WTC11 (cell line): ENCODE measurements at regions not wholly inside any gene's neighbourhood (a gene's known extent, or its start where the extent isn't known, plus 50 kb on each side); places are given as distances from the start of the nearest gene placed in this dataset.

Experiments
- ATAC-seq: fragments of 200-7000 bp; cut with Tn5 transposase; 2 replicates; pipeline ENCODE4 v1.10.0; 2021; ENCODE audit warnings: mild to moderate bottlenecking, moderate library complexity
- CTCF ChIA-PET: fragments of 300-600 bp; sonication (Branson Sonifier 250); formaldehyde crosslinking; loops from one replicate; lab custom pipeline; 2021; ENCODE audit warnings: antibody characterized with exemption; lab: Charles Lee
- POLR2A ChIA-PET: fragments of 350-600 bp; sonication (Branson Sonifier 250); formaldehyde crosslinking; loops from one replicate; lab custom pipeline; 2021; ENCODE audit warnings: antibody characterized with exemption; lab: Charles Lee
- DNase-seq: peaks from one replicate; pipeline ENCODE4 v3.0.0; 2021; ENCODE audit warnings: low spot score
- H3K27ac Mint-ChIP-seq: 2 replicates; pipeline ENCODE4 v1.8.0; 2021; ENCODE audit warnings: mixed read lengths
- H3K27me3 Mint-ChIP-seq: 2 replicates; pipeline ENCODE4 v1.8.0; 2021; ENCODE audit warnings: low read depth, mild to moderate bottlenecking, moderate library complexity, mixed read lengths
- H3K36me3 Mint-ChIP-seq: 2 replicates; pipeline ENCODE4 v1.8.0; 2021; ENCODE audit warnings: mixed read lengths
- H3K4me1 Mint-ChIP-seq: 2 replicates; pipeline ENCODE4 v1.8.0; 2022; ENCODE audit warnings: mixed read lengths
- H3K4me3 Mint-ChIP-seq: 2 replicates; pipeline ENCODE4 v1.8.0; 2021; ENCODE audit warnings: mild to moderate bottlenecking, moderate library complexity, mixed read lengths
- H3K9me3 Mint-ChIP-seq: 2 replicates; pipeline ENCODE4 v1.8.0; 2021; ENCODE audit warnings: mixed read lengths
- CBFB ChIP-seq: sonication (generic); formaldehyde crosslinking; IDR thresholded peaks from 2 replicates; pipeline ENCODE4 v1.8.1; 2022; ENCODE audit warnings: mild to moderate bottlenecking, low read depth, missing genetic modification reagents
- IRF2 ChIP-seq: sonication (generic); formaldehyde crosslinking; IDR thresholded peaks from 2 replicates; pipeline ENCODE4 v1.8.0; 2022; ENCODE audit warnings: low read depth, missing genetic modification reagents, borderline replicate concordance
- MXD4 ChIP-seq: fragments of 250-450 bp; sonication (Bioruptor Pico); IDR thresholded peaks from 2 replicates; pipeline ENCODE4 v1.8.0; 2021; ENCODE audit warnings: mild to moderate bottlenecking, moderate library complexity, borderline replicate concordance
- MYBL2 ChIP-seq: sonication (generic); formaldehyde crosslinking; IDR thresholded peaks from 2 replicates; pipeline ENCODE4 v1.8.1; 2023; ENCODE audit warnings: mild to moderate bottlenecking, moderate library complexity, missing genetic modification reagents
- NFYB ChIP-seq: sonication (generic); formaldehyde crosslinking; conservative IDR thresholded peaks from 2 replicates; pipeline ENCODE4 v1.8.0; 2022; ENCODE audit warnings: low read depth, missing genetic modification reagents
- NR1H2 ChIP-seq: sonication (generic); formaldehyde crosslinking; IDR thresholded peaks from 2 replicates; pipeline ENCODE4 v1.9.0; 2021; ENCODE audit warnings: mild to moderate bottlenecking, moderate library complexity, missing genetic modification reagents
- OVOL2 ChIP-seq: fragments of 250-450 bp; sonication (Bioruptor Pico); IDR thresholded peaks from 2 replicates; pipeline ENCODE4 v1.9.0; 2021; ENCODE audit warnings: mild to moderate bottlenecking, borderline replicate concordance
- RELA ChIP-seq: sonication (generic); formaldehyde crosslinking; IDR thresholded peaks from 2 replicates; pipeline ENCODE4 v1.8.1; 2022; ENCODE audit warnings: missing genetic modification reagents, mild to moderate bottlenecking, borderline replicate concordance
- RORB ChIP-seq: fragments of 250-450 bp; sonication (Bioruptor Pico); IDR thresholded peaks from 2 replicates; pipeline ENCODE4 v1.9.0; 2021; ENCODE audit warnings: mild to moderate bottlenecking
- SMAD4 ChIP-seq: sonication (generic); formaldehyde crosslinking; IDR thresholded peaks from 2 replicates; pipeline ENCODE4 v1.8.0; 2022; ENCODE audit warnings: mild to moderate bottlenecking, missing genetic modification reagents
- TEAD1 ChIP-seq: sonication (generic); formaldehyde crosslinking; IDR thresholded peaks from 2 replicates; pipeline ENCODE4 v1.8.0; 2022; ENCODE audit warnings: mild to moderate bottlenecking, missing genetic modification reagents
- TEAD4 ChIP-seq: sonication (generic); formaldehyde crosslinking; IDR thresholded peaks from 2 replicates; pipeline ENCODE4 v1.8.0; 2022; ENCODE audit warnings: mild to moderate bottlenecking, missing genetic modification reagents
- TP53 ChIP-seq: sonication (generic); formaldehyde crosslinking; IDR thresholded peaks from 2 replicates; pipeline ENCODE4 v1.8.1; 2023; ENCODE audit warnings: mild to moderate bottlenecking, missing genetic modification reagents
- ZBTB21 ChIP-seq: sonication (generic); formaldehyde crosslinking; IDR thresholded peaks from 2 replicates; pipeline ENCODE4 v1.8.1; 2023; ENCODE audit warnings: mild to moderate bottlenecking, missing genetic modification reagents, borderline replicate concordance
- ZNF138 ChIP-seq: sonication (generic); formaldehyde crosslinking; conservative IDR thresholded peaks from 2 replicates; pipeline ENCODE4 v1.8.1; 2022; ENCODE audit warnings: mild to moderate bottlenecking, moderate library complexity, missing genetic modification reagents
- ZNF219 ChIP-seq: sonication (generic); formaldehyde crosslinking; IDR thresholded peaks from 2 replicates; pipeline ENCODE4 v1.8.0; 2023; ENCODE audit warnings: missing genetic modification reagents, mild to moderate bottlenecking, borderline replicate concordance
- ZNF317 ChIP-seq: sonication (generic); formaldehyde crosslinking; IDR thresholded peaks from 2 replicates; pipeline ENCODE4 v1.8.1; 2023; ENCODE audit warnings: low read depth, mild to moderate bottlenecking, moderate library complexity, missing genetic modification reagents, borderline replicate concordance
- ZNF671 ChIP-seq: fragments of 250-450 bp; sonication (Bioruptor Pico); IDR thresholded peaks from 2 replicates; pipeline ENCODE4 v1.8.0; 2021; ENCODE audit warnings: mild to moderate bottlenecking
- TF ChIP-seq, protein P1 (sequence below): sonication (generic); formaldehyde crosslinking; IDR thresholded peaks from 2 replicates; pipeline ENCODE4 v1.8.1; 2023; ENCODE audit warnings: mild to moderate bottlenecking, missing genetic modification reagents, borderline replicate concordance
- TF ChIP-seq, protein P2 (sequence below): sonication (generic); formaldehyde crosslinking; IDR thresholded peaks from 2 replicates; pipeline ENCODE4 v1.8.1; 2023; ENCODE audit warnings: mild to moderate bottlenecking, missing genetic modification reagents, moderate library complexity
- TF ChIP-seq, protein P3 (sequence below): sonication (generic); formaldehyde crosslinking; IDR thresholded peaks from 2 replicates; pipeline ENCODE4 v1.8.1; 2023; ENCODE audit warnings: mild to moderate bottlenecking, missing genetic modification reagents, moderate library complexity
- TF ChIP-seq, protein P4 (sequence below): sonication (generic); formaldehyde crosslinking; IDR thresholded peaks from 2 replicates; pipeline ENCODE4 v1.8.0; 2022; ENCODE audit warnings: mild to moderate bottlenecking, missing genetic modification reagents
- TF ChIP-seq, protein P5 (sequence below): sonication (generic); formaldehyde crosslinking; IDR thresholded peaks from 2 replicates; pipeline ENCODE4 v1.8.1; 2022; ENCODE audit warnings: mild to moderate bottlenecking, missing genetic modification reagents, moderate library complexity, borderline replicate concordance
- TF ChIP-seq, protein P6 (sequence below): sonication (generic); formaldehyde crosslinking; IDR thresholded peaks from 2 replicates; pipeline ENCODE4 v1.8.0; 2022; ENCODE audit warnings: mild to moderate bottlenecking, missing genetic modification reagents

DNA sequence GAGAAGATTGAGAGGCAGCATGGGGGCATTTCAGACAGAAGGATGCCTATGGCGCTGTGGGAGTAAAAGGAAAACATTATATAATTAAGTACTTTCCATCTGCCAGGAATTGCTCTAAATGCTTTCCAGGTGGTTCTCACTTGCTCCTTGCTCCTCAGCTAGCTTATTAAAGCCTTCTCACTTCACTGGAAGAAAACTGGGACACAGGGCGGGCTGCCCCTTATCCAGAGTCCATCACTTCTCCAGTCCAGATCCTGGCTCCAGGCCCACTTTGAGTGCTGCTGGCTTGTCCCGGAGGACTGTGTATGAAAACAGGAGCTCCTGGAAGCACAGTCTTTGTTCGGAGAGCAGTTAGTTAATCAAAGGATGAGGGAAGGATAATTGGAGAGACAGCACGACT is 409.9 kb upstream of the ADAMTS16 start (continued):
- TF ChIP-seq, protein P1, sequence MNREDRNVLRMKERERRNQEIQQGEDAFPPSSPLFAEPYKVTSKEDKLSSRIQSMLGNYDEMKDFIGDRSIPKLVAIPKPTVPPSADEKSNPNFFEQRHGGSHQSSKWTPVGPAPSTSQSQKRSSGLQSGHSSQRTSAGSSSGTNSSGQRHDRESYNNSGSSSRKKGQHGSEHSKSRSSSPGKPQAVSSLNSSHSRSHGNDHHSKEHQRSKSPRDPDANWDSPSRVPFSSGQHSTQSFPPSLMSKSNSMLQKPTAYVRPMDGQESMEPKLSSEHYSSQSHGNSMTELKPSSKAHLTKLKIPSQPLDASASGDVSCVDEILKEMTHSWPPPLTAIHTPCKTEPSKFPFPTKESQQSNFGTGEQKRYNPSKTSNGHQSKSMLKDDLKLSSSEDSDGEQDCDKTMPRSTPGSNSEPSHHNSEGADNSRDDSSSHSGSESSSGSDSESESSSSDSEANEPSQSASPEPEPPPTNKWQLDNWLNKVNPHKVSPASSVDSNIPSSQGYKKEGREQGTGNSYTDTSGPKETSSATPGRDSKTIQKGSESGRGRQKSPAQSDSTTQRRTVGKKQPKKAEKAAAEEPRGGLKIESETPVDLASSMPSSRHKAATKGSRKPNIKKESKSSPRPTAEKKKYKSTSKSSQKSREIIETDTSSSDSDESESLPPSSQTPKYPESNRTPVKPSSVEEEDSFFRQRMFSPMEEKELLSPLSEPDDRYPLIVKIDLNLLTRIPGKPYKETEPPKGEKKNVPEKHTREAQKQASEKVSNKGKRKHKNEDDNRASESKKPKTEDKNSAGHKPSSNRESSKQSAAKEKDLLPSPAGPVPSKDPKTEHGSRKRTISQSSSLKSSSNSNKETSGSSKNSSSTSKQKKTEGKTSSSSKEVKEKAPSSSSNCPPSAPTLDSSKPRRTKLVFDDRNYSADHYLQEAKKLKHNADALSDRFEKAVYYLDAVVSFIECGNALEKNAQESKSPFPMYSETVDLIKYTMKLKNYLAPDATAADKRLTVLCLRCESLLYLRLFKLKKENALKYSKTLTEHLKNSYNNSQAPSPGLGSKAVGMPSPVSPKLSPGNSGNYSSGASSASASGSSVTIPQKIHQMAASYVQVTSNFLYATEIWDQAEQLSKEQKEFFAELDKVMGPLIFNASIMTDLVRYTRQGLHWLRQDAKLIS (CRISPR knock-in tag): no peak
- TF ChIP-seq ZBTB21 (CRISPR knock-in tag) (no peak), IRF2 (CRISPR knock-in tag) (no peak), NFYB (CRISPR knock-in tag) (no peak), TP53 (CRISPR knock-in tag) (no peak), ZNF219 (CRISPR knock-in tag) (no peak)
- TF ChIP-seq, protein P2, sequence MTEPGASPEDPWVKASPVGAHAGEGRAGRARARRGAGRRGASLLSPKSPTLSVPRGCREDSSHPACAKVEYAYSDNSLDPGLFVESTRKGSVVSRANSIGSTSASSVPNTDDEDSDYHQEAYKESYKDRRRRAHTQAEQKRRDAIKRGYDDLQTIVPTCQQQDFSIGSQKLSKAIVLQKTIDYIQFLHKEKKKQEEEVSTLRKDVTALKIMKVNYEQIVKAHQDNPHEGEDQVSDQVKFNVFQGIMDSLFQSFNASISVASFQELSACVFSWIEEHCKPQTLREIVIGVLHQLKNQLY (CRISPR knock-in tag): no peak
- TF ChIP-seq, all 79 proteins: peak for 0

DNA sequence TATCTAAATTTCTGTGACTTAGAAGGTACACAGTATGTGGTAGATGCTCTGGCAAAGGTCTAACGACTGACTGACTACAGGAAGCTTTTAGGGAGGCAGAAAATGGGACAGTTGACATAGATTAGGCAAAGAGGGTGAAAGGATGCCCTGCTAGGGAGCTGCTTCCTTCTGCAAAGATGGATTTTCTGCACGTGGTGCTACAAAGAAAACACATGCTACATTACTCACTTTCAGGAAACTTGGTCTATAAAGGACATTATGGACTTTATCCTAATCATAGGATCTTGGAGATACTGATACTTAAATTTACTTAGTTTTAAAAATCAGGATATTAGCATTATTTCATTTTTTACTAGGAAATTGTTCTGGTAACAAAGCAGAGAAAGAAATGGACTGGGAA is 405.8 kb upstream of the ADAMTS16 start:
- ChIA-PET POLR2A (no interaction called here), CTCF (no interaction called here)
- H3K36me3 Mint-ChIP-seq: no peaks in the 10 kb centered on the region
- H3K4me1 Mint-ChIP-seq: no peaks in the 10 kb centered on the region
- H3K4me3 Mint-ChIP-seq: no peak overlapping the region
- TF ChIP-seq RELA (CRISPR knock-in tag) (no peak), CBFB (CRISPR knock-in tag) (no peak), MXD4 (CRISPR knock-in tag) (no peak), MYBL2 (CRISPR knock-in tag) (no peak), ZNF219 (CRISPR knock-in tag) (no peak), ZNF138 (no peak), ZNF671 (CRISPR knock-in tag) (no peak), NR1H2 (no peak), OVOL2 (CRISPR knock-in tag) (no peak), SMAD4 (CRISPR knock-in tag) (no peak), TEAD4 (no peak), ZNF317 (no peak), RORB (no peak), TEAD1 (CRISPR knock-in tag) (no peak)
- TF ChIP-seq, protein P3, sequence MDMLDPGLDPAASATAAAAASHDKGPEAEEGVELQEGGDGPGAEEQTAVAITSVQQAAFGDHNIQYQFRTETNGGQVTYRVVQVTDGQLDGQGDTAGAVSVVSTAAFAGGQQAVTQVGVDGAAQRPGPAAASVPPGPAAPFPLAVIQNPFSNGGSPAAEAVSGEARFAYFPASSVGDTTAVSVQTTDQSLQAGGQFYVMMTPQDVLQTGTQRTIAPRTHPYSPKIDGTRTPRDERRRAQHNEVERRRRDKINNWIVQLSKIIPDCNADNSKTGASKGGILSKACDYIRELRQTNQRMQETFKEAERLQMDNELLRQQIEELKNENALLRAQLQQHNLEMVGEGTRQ (CRISPR knock-in tag): no peak
- TF ChIP-seq, protein P4, sequence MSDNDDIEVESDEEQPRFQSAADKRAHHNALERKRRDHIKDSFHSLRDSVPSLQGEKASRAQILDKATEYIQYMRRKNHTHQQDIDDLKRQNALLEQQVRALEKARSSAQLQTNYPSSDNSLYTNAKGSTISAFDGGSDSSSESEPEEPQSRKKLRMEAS (CRISPR knock-in tag): no peak
- TF ChIP-seq, protein P5, sequence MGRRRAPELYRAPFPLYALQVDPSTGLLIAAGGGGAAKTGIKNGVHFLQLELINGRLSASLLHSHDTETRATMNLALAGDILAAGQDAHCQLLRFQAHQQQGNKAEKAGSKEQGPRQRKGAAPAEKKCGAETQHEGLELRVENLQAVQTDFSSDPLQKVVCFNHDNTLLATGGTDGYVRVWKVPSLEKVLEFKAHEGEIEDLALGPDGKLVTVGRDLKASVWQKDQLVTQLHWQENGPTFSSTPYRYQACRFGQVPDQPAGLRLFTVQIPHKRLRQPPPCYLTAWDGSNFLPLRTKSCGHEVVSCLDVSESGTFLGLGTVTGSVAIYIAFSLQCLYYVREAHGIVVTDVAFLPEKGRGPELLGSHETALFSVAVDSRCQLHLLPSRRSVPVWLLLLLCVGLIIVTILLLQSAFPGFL (CRISPR knock-in tag): no peak
- TF ChIP-seq, protein P6, sequence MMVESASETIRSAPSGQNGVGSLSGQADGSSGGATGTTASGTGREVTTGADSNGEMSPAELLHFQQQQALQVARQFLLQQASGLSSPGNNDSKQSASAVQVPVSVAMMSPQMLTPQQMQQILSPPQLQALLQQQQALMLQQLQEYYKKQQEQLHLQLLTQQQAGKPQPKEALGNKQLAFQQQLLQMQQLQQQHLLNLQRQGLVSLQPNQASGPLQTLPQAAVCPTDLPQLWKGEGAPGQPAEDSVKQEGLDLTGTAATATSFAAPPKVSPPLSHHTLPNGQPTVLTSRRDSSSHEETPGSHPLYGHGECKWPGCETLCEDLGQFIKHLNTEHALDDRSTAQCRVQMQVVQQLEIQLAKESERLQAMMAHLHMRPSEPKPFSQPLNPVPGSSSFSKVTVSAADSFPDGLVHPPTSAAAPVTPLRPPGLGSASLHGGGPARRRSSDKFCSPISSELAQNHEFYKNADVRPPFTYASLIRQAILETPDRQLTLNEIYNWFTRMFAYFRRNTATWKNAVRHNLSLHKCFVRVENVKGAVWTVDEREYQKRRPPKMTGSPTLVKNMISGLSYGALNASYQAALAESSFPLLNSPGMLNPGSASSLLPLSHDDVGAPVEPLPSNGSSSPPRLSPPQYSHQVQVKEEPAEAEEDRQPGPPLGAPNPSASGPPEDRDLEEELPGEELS (CRISPR knock-in tag): no peak
- H3K27ac Mint-ChIP-seq: no peak overlapping the region
- no peak for DNase-seq
- peaks cover 4% of the 10 kb centered on the region; the same call in 1 of the 2 replicates for H3K27me3 Mint-ChIP-seq
- no peaks in the 10 kb centered on the region for H3K9me3 Mint-ChIP-seq
- ATAC-seq: no peak
